ENCODE measurements at regions not wholly inside any gene's neighbourhood (a gene's known extent, or its start where the extent isn't known, plus 50 kb on each side); places are given as distances from the start of the nearest gene placed in this dataset.

DNA sequence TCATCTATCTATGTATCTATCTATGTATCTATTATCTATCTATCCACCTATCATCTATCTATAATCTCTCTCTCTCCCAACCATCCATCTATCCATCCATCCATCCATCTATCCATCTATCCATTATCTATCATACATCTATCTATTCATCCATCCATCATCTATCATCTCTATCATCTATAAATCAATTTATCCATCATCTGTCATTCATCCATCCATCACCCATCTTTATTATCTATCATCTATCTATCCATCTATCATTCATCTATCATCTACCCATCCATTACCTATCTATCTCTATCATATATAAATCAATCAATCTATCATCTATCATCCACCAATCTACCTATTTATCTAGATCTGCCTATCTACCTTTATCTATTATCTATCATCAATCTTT lies 69.4 kb upstream of the PPP2R3B start:
- TF ChIP-seq, protein P1, sequence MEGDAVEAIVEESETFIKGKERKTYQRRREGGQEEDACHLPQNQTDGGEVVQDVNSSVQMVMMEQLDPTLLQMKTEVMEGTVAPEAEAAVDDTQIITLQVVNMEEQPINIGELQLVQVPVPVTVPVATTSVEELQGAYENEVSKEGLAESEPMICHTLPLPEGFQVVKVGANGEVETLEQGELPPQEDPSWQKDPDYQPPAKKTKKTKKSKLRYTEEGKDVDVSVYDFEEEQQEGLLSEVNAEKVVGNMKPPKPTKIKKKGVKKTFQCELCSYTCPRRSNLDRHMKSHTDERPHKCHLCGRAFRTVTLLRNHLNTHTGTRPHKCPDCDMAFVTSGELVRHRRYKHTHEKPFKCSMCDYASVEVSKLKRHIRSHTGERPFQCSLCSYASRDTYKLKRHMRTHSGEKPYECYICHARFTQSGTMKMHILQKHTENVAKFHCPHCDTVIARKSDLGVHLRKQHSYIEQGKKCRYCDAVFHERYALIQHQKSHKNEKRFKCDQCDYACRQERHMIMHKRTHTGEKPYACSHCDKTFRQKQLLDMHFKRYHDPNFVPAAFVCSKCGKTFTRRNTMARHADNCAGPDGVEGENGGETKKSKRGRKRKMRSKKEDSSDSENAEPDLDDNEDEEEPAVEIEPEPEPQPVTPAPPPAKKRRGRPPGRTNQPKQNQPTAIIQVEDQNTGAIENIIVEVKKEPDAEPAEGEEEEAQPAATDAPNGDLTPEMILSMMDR (IDR thresholded peaks at IDR 0.05; ENCODE audit: borderline replicate concordance, extremely low read depth, low read length, poor library complexity, severe bottlenecking) = no peak
- no peak for TF ChIP-seq EZH2 (IDR thresholded peaks at IDR 0.05; ENCODE audit: borderline replicate concordance, low read depth, low read length, severe bottlenecking)
